ENCODE measurements at regions not wholly inside any gene's neighbourhood (a gene's known extent, or its start where the extent isn't known, plus 50 kb on each side); places are given as distances from the start of the nearest gene placed in this dataset.

DNA sequence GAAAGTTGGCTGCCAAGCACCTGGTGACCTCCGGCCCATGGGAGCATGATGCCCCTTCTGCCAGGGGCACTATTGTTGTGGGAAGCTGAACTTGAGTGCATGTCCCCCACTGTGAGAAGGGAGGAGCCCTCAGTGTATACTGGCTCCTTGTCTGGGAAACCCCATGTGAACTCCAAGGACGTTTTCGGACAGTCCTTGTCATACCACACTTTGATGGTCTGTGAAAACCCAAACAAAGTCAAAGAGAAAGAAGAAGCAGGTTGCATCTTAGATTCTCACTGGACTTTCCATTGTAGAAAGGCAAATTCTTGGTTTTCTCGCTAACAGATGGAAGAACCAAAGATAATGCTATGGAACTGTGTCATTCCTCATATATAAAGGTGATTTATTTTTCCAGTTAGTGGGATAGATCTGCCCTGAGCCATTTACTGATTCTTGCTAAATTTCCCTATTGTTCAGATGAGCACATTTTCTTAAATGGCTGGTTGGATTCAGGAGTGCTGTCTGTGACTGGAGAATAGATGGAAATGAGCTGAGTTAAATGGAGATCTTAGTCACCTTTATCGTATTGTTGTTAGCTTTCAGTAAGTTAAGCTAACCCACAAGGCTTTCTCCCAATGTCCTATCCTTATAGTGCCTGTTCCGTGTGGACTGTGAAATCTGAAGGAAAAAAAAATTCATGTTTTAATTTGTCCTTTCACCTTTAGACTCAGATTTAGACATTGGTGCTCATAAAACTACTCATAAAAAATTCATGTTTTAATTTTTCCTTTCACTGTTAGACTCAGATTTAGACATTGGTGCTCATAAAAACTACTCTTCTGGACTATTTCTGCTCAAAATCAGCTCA lies 166.6 kb downstream of the ACTR3 start:
- TF ChIP-seq, protein P1, sequence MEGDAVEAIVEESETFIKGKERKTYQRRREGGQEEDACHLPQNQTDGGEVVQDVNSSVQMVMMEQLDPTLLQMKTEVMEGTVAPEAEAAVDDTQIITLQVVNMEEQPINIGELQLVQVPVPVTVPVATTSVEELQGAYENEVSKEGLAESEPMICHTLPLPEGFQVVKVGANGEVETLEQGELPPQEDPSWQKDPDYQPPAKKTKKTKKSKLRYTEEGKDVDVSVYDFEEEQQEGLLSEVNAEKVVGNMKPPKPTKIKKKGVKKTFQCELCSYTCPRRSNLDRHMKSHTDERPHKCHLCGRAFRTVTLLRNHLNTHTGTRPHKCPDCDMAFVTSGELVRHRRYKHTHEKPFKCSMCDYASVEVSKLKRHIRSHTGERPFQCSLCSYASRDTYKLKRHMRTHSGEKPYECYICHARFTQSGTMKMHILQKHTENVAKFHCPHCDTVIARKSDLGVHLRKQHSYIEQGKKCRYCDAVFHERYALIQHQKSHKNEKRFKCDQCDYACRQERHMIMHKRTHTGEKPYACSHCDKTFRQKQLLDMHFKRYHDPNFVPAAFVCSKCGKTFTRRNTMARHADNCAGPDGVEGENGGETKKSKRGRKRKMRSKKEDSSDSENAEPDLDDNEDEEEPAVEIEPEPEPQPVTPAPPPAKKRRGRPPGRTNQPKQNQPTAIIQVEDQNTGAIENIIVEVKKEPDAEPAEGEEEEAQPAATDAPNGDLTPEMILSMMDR (IDR thresholded peaks at IDR 0.05): no peak
- TF ChIP-seq POLR2A (IDR thresholded peaks at IDR 0.05): no peak
